DOHH2 (cell line): ENCODE measurements at regions not wholly inside any gene's neighbourhood (a gene's known extent, or its start where the extent isn't known, plus 50 kb on each side); places are given as distances from the start of the nearest gene placed in this dataset.

Source experiments
- H3F3A ChIP-seq: fragments of 200-600 bp; sonication (generic), shearing (Covaris generic); 2 replicates; pipeline ENCODE4 v1.6.0; 2016; ENCODE audit warnings: antibody characterized with exemption, mild to moderate bottlenecking; ENCODE audit not compliant: control insufficient read depth, insufficient read depth
- H3K27ac ChIP-seq: fragments of 200-600 bp; sonication (generic); 2 replicates; pipeline ENCODE4 v1.5.1; 2014; ENCODE audit warnings: low read depth, mild to moderate bottlenecking, low read length, moderate library complexity
- H3K27me3 ChIP-seq: fragments of 200-600 bp; sonication (generic); 2 replicates; pipeline ENCODE4 v1.6.1; 2014; ENCODE audit warnings: mild to moderate bottlenecking, low read length, mixed read lengths; ENCODE audit not compliant: control insufficient read depth
- H3K36me3 ChIP-seq: fragments of 200-600 bp; sonication (generic); 2 replicates; pipeline ENCODE4 v1.6.1; 2014; ENCODE audit warnings: mild to moderate bottlenecking, low read length, moderate library complexity, mixed read lengths; ENCODE audit not compliant: control insufficient read depth
- H3K4me1 ChIP-seq: fragments of 200-600 bp; sonication (generic); 2 replicates; pipeline ENCODE4 v1.6.1; 2014; ENCODE audit warnings: mild to moderate bottlenecking, low read length, mixed read lengths; ENCODE audit not compliant: control insufficient read depth
- H3K4me2 ChIP-seq: fragments of 200-600 bp; sonication (generic); 2 replicates; pipeline ENCODE4 v1.6.0; 2014; ENCODE audit warnings: mild to moderate bottlenecking, low read length, moderate library complexity
- H3K4me3 ChIP-seq: fragments of 200-600 bp; sonication (generic); 2 replicates; pipeline ENCODE4 v1.5.1; 2014; ENCODE audit warnings: mild to moderate bottlenecking, low read length, mixed read lengths
- H3K79me2 ChIP-seq: fragments of 200-600 bp; sonication (generic); 2 replicates; pipeline ENCODE4 v1.6.1; 2014; ENCODE audit warnings: mild to moderate bottlenecking, low read length, mixed read lengths; ENCODE audit not compliant: control insufficient read depth
- H3K9me2 ChIP-seq: fragments of 200-600 bp; sonication (generic); replicated peaks from 2 replicates; pipeline ENCODE4 v1.6.1; 2014; ENCODE audit warnings: mild to moderate bottlenecking, low read length, mixed read lengths; ENCODE audit not compliant: control insufficient read depth
- H3K9me3 ChIP-seq: fragments of 200-600 bp; sonication (generic); 2 replicates; pipeline ENCODE4 v1.6.1; 2014; ENCODE audit warnings: antibody characterized with exemption, low read length, mixed read lengths; ENCODE audit not compliant: control insufficient read depth, insufficient read depth
- H4K20me1 ChIP-seq: fragments of 200-600 bp; sonication (generic); 2 replicates; pipeline ENCODE4 v1.6.0; 2014; ENCODE audit warnings: low read depth, mild to moderate bottlenecking, antibody characterized with exemption, low read length, moderate library complexity; ENCODE audit not compliant: control insufficient read depth, insufficient read depth
- CTCF ChIP-seq: fragments of 200-600 bp; sonication (generic); IDR thresholded peaks from one replicate; pipeline ENCODE4 v1.5.1; 2014; ENCODE audit warnings: antibody characterized with exemption, mild to moderate bottlenecking, low read depth, low read length; ENCODE audit not compliant: poor library complexity, severe bottlenecking
- EZH2phosphoT487 ChIP-seq: fragments of 200-600 bp; sonication (generic); IDR thresholded peaks from 2 replicates; pipeline ENCODE4 v1.6.1; 2017; ENCODE audit warnings: borderline replicate concordance, mild to moderate bottlenecking, antibody characterized with exemption, low read length, moderate library complexity, mixed read lengths

GRCh38 chr6:126110512-126111270 lies 124.4 kb downstream of the TRMT11 start:
- no peaks in the 10 kb centered on the region for H4K20me1 ChIP-seq
- H3K79me2 ChIP-seq = no peaks in the 10 kb centered on the region
- H3F3A ChIP-seq = no peaks in the 10 kb centered on the region
- H3K9me3 ChIP-seq = no peaks in the 10 kb centered on the region
- H3K4me3 ChIP-seq = no peak overlapping the region
- peaks cover 6% of the 10 kb centered on the region; the same call in 1 of the 2 replicates for H3K4me1 ChIP-seq
- H3K9me2 ChIP-seq = no peaks in the 10 kb centered on the region
- H3K36me3 ChIP-seq = no peaks in the 10 kb centered on the region
- H3K4me2 ChIP-seq = no peak overlapping the region
- no peak overlapping the region for H3K27ac ChIP-seq
- H3K27me3 ChIP-seq = 0 out of 2 replicates have a peak, but pooled peaks cover 2% of the 10 kb centered on the region
- TF ChIP-seq CTCF (no peak), EZH2phosphoT487 (no peak)

DNA sequence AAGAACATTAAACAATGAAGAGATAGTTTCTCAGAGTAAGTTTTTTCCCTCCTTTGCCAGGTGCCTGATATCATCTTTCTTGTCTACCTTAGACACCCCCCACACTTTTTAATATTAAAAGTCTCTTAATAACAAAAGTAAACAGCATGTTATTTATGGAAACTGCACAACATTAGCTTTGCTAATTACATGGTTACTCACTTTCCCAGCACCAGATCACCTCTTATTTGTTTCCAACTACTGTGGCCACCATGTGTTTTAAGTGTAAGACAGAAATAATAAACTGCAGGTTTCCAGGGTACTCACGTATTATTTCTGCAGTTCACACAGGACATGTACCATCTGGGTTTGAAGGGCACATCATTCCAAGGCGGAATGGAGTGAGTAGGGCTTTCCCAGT lies 125.0 kb downstream of the TRMT11 start:
- peaks cover 6% of the 10 kb centered on the region; the same call in 1 of the 2 replicates for H3K4me1 ChIP-seq
- H3K9me2 ChIP-seq = no peaks in the 10 kb centered on the region
- H3K79me2 ChIP-seq = no peaks in the 10 kb centered on the region
- H3K9me3 ChIP-seq = no peaks in the 10 kb centered on the region
- H4K20me1 ChIP-seq = no peaks in the 10 kb centered on the region
- H3K27ac ChIP-seq = no peak overlapping the region
- 0 out of 2 replicates have a peak, but pooled peaks cover 2% of the 10 kb centered on the region for H3K27me3 ChIP-seq
- no peak for TF ChIP-seq EZH2phosphoT487
- no peak for TF ChIP-seq CTCF
- no peaks in the 10 kb centered on the region for H3K36me3 ChIP-seq
- H3K4me3 ChIP-seq = no peak overlapping the region
- no peaks in the 10 kb centered on the region for H3F3A ChIP-seq
- H3K4me2 ChIP-seq = no peak overlapping the region

DNA sequence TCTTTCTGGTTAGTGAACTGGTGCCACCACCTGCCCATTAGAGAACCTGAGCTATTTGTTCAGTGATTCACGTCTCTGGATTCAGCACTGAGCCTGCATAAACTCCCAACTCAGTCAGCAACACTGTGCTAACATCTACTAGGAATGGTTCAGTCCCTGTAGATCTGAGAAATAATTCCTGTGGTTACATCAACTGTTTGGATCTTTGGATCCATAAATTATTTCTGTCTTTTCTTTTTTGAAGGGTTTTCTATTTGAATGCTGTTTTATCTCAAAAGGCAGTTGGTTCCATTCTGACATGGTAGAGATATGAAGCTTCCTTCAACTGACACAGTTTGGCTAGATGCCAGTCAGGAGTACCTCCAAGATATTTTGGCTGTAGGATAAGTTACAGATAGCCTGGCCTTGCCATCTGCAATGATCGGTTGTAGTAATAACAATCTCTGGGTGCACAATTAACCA lies 125.9 kb downstream of the TRMT11 start:
- Histone ChIP-seq H3K9me2 (no peaks in the 10 kb centered on the region), H3K9me3 (no peaks in the 10 kb centered on the region), H3K36me3 (no peaks in the 10 kb centered on the region), H3K79me2 (no peaks in the 10 kb centered on the region), H3K4me1 (peaks cover 6% of the 10 kb centered on the region; the same call in 1 of the 2 replicates), H4K20me1 (no peaks in the 10 kb centered on the region), H3K4me3 (no peak overlapping the region), H3F3A (no peaks in the 10 kb centered on the region), H3K27ac (no peak overlapping the region), H3K27me3 (0 out of 2 replicates have a peak, but pooled peaks cover 2% of the 10 kb centered on the region), H3K4me2 (no peak overlapping the region)
- no peak for TF ChIP-seq CTCF
- no peak for TF ChIP-seq EZH2phosphoT487
